ENCODE measurements at regions not wholly inside any gene's neighbourhood (a gene's known extent, or its start where the extent isn't known, plus 50 kb on each side); places are given as distances from the start of the nearest gene placed in this dataset.
"Not testable (repeated sequence)": the region's sequence is repeated elsewhere in the genome, so short reads cannot be mapped to it uniquely, and the experiment has no call there.

DNA sequence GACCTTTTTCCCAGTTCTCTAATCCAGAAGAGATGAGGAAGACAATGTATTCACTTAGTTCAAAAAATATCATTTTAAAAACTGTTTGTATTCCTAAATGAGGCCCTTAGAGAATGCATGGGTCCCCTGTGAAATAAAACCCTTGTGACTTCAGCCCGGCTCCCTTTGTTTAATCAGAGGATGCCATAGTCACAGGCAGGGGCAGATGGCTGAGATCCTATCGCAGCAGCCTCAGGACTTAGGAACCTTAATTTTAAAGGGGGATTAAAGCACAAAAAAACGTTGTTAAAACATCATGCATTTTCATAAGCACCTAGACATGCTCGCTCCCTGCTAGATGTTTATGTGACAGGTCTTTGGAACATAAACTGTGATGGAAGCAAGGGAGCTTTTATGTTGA is 176.6 kb downstream of the IL20RB start:
- Histone ChIP-seq H3K27me3 (no peaks in the 10 kb centered on the region), H3K4me3 (no peak overlapping the region), H3K36me3 (no peaks in the 10 kb centered on the region), H3K4me1 (no peaks in the 10 kb centered on the region), H3K27ac (no peak overlapping the region), H3K9me3 (no peaks in the 10 kb centered on the region)
- 52% methylated on average over 4 of the region's 4 CpGs for WGBS, 2 donors
- no peak for TF ChIP-seq CTCF (IDR thresholded peaks at IDR 0.05)
- no peak for TF ChIP-seq POLR2A (IDR thresholded peaks at IDR 0.05)
- DNase-seq: no peak
- intact Hi-C loops (cut with DNase I): no loop called here

DNA sequence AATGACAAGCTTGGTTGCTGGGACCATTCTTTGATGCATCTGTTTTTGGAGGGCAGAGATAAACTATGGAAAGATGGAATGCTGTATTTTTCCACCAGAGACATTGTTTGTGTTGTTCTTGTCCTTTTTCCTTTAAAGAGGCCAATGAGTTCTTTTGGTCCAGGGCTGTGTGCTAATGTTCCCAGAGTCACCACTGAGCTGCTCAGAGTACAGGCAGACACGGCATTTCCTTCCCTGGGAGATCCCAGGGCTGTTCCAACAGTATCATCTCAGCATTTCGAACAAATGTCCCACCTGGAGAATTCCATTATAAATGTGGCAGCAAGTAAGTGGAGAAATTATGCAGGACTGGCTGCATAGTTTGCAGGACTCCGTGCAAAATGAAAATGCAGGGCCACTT is 190.6 kb downstream of the IL20RB start:
- no peaks in the 10 kb centered on the region for H3K9me3 ChIP-seq
- no peaks in the 10 kb centered on the region for H3K36me3 ChIP-seq
- intact Hi-C loops (cut with DNase I): no loop called here
- peaks cover 0 to 20% (median 0%) of the 10 kb centered on the region in 3 donors for H3K4me1 ChIP-seq
- H3K4me3 ChIP-seq: no peak overlapping the region
- DNase-seq: no peak
- no peak overlapping the region for H3K27ac ChIP-seq
- WGBS, 2 donors: 60 to 62% methylated on average over 2 to 3 of the region's 3 CpGs
- no peaks in the 10 kb centered on the region for H3K27me3 ChIP-seq
- no peak for TF ChIP-seq POLR2A (IDR thresholded peaks at IDR 0.05)
- TF ChIP-seq CTCF (IDR thresholded peaks at IDR 0.05): no peak

- Histone ChIP-seq H3K4me1 (peaks cover 0 to 20% (median 0%) of the 10 kb centered on the region in 3 donors), H3K36me3 (no peaks in the 10 kb centered on the region), H3K27ac (no peak overlapping the region), H3K27me3 (no peaks in the 10 kb centered on the region), H3K4me3 (no peak overlapping the region), H3K9me3 (no peaks in the 10 kb centered on the region)
- TF ChIP-seq CTCF (IDR thresholded peaks at IDR 0.05) (no peak), POLR2A (IDR thresholded peaks at IDR 0.05) (no peak)
- no peak for DNase-seq
- intact Hi-C loops (cut with DNase I): no loop called here
- WGBS, 2 donors: 8 to 20% methylated on average over 2 of the region's 2 CpGs
Observed at GRCh38 chr3:137148917-137149316, 191.1 kb downstream of the IL20RB start.

DNA sequence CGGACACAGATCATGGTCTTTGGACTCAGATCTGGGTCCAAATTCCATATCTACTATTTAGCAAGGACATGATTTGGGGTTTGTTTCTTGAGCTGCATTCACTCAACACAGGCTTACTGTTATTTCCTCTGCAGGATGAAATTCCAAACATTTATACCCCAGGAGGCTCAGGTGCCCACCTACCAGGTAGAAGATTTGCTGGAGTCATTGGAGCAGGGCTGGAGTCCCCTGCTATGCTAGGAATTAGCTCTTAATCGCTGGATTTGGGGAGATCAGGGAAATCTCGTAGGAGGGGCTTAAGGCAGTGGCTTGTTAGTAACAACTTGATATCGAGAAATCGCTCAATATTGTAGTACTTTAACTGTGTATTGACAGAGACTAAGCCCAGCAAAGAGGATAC is 193.0 kb downstream of the IL20RB start:
- WGBS, 2 donors: 87 to 92% methylated on average over 4 to 5 of the region's 5 CpGs

GRCh38 chr3:137153046-137153445 is 195.3 kb downstream of the IL20RB start:
- intact Hi-C loops (cut with DNase I); H3K36me3 ChIP-seq; H3K9me3 ChIP-seq; DNase-seq; H3K27ac ChIP-seq; H3K4me3 ChIP-seq; H3K27me3 ChIP-seq: not testable (repeated sequence)
- H3K4me1 ChIP-seq: peaks cover 0 to 20% (median 0%) of the 10 kb centered on the region in 3 donors
- 88 to 95% methylated on average over 4 to 5 of the region's 5 CpGs for WGBS, 2 donors

More for the DNA sequence above, 193.0 kb downstream of the IL20RB start:
- H3K36me3 ChIP-seq: no peaks in the 10 kb centered on the region
- intact Hi-C loops (cut with DNase I): no loop called here
- no peaks in the 10 kb centered on the region for H3K9me3 ChIP-seq
- H3K27me3 ChIP-seq: no peaks in the 10 kb centered on the region
- H3K4me3 ChIP-seq: no peak overlapping the region
- no peak overlapping the region for H3K27ac ChIP-seq
- peaks cover 0 to 20% (median 0%) of the 10 kb centered on the region in 3 donors for H3K4me1 ChIP-seq
- TF ChIP-seq POLR2A (IDR thresholded peaks at IDR 0.05) (no peak), CTCF (IDR thresholded peaks at IDR 0.05) (no peak)
- DNase-seq: no peak

DNA sequence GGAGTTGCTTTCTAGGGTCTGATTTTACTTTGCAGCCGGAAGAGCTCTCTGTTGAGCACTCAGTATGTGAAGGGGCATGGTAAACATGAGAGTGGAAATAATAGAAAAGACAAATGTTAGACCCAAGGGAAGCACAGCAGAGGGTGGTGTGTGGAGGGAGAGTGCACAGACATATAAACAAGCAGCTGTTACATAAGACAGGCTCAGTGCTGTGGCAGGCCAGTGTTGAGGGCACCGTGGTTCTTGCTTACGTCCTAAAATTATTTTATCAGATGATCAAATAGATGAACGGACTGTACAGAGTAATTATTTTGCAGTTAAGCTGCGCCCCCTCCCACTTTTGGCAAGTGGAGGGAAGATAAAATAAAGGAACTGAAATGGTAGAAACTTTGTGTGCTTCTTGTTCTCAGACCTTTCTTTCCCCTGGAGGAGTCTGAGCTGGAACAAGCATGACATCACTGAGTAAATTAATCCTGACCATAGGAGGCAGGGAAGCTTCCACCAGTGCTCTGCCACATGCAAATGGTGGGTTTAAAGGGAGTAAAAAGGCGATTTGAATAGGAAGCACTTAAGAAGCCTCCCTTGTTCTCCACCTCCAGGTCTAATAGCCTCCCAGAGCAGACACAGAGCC is 205.6 kb downstream of the IL20RB start:
- WGBS, 2 donors: 43 to 44% methylated on average over 6 of the region's 6 CpGs
- H3K36me3 ChIP-seq: no peaks in the 10 kb centered on the region
- no peak for DNase-seq
- H3K9me3 ChIP-seq: no peaks in the 10 kb centered on the region
- TF ChIP-seq POLR2A (IDR thresholded peaks at IDR 0.05) (no peak), CTCF (IDR thresholded peaks at IDR 0.05) (no peak)
- intact Hi-C loops (cut with DNase I): no loop called here
- H3K4me3 ChIP-seq: peak overlapping the region in 1 of 4 donors; percentile 8
- H3K4me1 ChIP-seq: peaks cover 0 to 19% (median 0%) of the 10 kb centered on the region in 3 donors
- H3K27me3 ChIP-seq: no peaks in the 10 kb centered on the region
- no peak overlapping the region for H3K27ac ChIP-seq

Data from esophagus squamous epithelium (tissue), 5 donors.